ENCODE measurements at regions not wholly inside any gene's neighbourhood (a gene's known extent, or its start where the extent isn't known, plus 50 kb on each side); places are given as distances from the start of the nearest gene placed in this dataset.

DNA sequence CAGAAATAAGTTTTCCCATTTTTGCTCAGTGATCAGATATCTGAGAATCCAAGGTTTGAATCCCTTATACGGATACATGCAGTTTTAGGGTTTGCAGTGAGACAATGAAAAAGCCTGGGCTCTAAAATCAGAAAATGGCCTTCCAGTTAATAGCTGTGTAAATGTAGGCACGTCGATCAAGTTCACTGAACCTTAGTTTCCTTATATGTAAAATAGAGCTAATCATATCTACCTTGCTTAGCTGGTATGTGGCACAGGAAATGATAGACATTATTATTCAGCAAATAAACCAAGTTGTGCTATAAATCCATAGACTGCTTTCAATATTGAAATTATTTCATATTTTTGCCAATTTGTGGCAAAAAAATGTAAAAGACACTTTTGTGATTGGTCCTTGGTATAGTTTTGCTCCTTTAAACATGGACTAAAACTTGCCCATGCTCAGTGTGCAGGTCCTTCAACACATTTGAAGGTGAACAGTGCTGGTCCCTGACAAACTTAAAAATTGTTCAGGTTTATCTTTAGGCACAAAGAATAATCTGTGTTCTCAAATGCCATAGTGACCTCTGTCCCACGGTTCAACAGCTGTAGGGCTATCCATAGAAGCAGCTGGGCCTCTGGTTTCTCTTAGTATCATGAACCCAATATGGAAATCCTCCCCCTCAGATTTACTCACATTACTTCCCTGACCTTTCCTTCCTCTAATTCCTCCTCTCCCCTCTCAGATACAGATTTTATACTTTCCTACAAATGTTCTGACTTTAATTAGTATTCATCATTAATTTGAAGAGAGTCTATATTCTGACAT, 51.0 kb downstream of the CCDC54 start:
- DNase-seq = no peak

DNA sequence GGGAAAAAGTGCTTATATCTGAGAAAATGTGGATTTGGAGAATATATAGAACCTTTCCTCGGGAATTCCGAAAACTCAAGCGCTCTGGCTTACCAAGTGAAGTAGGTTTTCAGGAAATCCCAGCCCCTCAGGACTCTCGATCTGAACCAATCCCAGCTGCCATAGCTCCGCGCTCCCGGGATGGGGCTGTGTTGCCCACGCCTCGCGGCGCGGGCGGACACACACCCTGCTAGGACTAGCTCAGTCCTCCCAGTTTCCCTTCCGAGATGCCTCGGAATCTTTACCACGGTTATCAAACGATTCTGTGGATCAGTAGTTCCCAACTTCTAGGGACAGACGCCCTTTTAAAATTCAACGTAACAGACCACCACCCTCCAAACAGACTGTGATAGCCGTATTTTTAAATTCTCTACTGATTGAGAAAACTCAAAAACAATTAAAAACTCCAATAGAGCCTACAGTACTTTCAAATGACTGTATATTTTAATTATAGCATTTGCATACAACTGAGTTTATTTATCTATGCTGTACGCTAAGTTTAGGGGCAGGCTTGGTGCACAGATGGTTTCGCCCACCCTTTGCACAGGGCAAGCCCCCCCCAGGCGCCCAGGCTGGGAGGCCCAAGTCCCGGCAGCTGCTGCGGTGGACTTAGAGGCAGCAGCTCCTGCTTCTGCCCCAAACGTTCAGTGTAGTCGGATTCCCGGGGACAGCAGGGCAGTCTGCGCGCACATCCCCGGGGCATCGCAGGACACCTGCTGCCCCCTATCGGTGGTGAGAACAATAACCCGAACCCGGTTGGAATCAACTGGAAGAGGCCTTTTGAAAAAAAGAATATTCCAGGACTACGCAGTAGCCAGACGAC, 52.3 kb downstream of the CCDC54 start:
- peak; percentile 69 for DNase-seq

DNA sequence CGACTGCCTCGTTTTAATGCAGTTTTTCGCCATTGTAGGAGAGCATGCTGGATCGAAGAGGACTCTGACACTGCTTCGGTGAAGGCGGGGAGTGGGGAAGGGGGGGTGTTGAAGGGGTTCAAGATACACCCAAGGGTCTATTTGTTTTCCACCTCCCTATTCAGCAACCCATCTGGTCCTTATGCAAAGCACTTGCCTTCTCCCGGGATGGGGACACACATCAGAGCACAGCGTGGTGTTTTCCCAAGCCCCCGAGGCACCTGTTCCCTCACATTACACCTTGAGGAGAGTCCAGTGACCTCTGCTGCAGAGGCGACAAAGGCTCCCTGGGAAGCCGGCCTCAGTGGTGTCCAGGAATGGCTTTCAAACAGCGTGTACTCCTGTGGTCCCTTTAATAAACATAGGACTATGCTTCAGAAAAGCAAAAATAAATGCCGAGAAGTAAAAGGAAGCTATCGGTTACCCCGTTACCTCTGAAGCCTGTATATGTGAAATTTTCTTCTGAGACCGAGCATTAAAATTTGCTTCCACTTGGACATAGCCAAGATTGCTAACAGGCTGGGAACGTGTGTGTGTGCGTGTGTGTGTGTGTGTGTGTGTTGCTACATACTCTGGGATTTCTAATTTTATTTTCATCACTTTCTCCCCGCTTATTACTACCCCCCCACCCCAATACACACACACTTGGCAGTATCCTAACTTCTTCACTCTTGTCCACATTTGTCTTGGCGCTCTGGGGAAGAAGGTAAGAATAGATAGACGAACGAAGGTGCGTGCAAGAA, 53.2 kb downstream of the CCDC54 start:
- no peak for DNase-seq

DNA sequence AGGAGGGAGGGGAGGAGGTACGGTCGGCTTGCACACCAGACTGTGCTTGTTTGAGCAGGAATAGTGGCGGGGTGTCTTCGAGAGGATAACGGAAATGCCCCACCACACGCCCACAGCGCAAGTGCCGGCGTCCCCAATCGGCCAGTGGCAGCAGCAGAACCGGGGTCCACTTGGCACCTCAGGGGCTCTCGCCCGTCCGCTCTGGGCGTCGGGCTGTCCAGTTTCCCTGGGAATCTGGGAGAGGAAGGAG, 53.7 kb downstream of the CCDC54 start:
- no peak for DNase-seq

DNA sequence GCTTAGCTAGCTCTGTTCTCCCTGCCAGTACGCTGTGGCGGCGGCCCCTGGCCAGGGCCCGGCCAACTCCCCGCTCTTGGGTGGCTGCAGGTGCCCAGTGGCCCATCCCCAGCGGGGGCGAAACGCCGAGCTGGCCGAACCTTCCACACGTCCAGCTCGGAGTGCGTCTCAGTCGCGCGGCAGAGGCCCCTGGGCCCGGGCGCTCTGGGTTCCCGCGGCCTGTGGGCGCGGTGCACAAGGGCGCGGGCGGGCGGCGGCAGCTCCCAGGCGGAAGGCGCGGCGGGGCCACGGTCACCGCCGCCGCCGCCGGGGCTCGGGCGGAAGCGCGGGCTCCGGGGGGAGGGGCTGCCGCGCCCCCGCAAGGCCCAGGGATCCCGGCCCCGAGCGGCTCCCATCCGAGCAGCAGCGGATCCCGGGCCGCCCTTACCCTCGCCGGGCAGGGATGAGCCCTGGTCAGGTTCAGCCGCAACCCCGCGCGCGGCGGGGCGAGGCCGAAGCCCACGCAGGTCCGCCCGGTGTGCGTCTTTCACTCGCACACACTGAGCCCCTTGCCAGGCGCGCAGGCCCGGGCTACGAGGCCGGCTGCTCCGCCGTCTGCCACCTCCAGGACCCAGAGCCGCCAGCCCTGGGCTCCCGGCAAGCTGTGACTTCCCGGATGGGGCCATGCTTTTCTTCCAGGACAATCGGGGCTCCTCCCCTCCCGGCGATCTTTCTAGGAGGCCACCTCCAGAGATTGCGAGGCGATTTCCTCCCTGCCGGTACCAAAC, 54.2 kb downstream of the CCDC54 start:
- DNase-seq = no peak

DNA sequence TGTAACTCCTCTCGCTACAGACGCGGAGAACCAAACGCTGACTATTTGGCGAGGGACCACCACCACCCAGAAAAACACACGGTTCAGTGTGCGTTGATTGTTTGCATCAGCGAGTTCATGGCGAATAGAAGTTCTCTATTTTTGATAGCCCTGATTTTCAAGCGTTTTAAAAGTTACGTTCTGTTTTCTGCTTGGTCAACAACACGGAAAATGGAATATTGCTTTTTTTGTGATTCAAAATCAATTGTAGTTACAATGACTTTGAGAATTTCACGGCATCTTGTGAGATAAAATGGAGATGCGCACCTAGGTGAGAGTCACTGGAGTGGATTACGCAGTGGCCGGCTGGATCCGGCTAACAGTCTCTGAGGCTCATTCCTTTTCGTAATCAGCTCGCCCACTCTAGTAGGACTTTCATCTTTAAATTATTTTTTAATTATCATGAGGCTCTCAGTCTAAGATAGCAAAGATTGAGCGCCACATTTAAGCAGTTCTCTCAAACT, 54.8 kb downstream of the CCDC54 start:
- DNase-seq = peak; percentile 28

DNA sequence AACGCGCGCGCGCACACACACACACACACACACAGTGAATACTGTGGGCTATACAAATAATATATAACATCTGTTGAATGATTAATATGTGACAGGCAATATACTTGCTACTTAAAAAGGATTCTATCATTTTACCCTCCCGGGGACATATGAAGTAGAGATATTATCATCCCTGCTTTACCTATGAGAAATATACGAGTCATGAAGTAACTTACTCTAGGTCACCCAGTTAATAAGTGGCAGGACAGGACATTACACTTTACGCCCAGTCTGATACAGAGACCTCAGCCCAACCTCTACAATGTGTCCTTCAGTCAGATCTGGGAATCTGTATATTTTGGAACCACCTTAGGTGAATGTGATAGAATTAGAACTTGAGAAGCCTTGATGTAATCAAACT, 55.4 kb downstream of the CCDC54 start:
- no peak for DNase-seq

DNA sequence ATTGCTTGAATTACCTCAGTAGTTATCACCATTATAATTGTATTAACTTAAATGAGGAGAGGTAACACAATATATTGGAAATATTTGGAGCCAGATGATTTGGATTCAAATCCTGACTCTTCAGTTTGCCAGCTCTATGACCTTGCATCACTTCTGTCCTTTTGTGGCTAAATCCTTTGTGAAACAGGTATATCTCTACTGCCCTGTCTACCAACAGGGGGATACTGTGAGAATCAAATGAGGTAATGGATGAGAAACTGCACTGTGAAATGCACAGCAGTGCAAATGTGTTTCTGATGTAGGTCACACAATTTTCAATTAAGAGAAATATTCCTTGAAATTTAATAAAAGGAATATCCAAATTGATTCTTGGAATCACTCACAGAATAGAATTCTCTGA, 58.8 kb downstream of the CCDC54 start:
- DNase-seq = no peak

DNA sequence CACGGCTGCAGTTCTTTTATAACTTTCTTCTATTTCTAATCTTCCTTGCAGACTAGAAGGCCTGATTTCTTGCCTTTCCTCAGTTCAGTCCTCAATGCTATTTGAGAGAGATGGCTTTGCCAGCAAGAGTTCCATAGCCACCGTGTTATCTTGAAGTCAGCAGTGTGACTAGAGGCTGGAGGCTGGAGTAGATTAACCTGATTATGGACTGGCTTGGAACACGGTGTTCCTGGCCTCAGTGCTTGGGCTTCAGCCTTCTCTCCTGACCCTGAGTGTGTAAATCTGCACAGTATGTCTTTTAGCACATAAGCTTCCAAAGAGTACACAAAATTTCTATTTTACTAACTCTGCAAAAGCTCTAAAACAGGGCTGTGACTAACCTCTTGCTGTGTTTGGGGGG, 61.4 kb downstream of the CCDC54 start:
- DNase-seq = no peak

DNA sequence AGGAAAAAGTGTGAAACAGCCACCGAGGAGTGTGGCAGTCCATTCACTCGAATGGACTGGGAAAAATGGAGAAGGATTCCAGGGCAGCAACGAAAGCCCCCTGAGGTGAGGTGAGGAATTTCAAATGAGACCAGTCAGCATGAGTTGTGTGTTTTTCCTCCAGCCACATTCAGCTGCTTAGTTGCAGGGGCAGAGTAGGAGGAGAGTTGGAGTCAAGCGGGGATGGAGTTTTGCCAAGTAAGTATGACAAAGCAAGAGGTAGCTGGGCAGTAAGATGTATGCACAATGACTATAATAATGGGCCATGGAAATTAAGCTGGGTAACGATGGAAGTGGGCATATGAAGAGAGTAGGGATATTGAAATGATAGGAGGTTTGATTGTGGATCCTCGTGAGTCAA, 64.4 kb downstream of the CCDC54 start:
- no peak for DNase-seq

DNA sequence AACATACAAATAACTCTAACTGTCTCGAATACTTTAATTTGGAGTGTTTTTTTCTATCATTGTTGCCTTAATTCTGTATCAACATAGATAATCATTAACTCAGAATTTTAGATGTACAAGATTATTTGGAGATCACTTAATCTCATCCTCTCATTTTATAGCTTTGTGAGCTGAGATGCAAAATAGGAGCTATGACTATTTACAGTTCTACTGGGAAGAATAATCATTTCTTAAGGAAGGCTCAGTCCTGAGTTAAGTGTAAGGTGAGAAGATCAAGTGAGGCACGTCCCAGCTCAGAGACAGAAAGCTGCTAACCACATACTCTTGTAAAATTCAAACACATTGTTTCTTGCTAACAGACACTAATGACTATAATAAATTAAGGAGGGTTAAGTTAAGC, 66.2 kb downstream of the CCDC54 start:
- DNase-seq = no peak

DNA sequence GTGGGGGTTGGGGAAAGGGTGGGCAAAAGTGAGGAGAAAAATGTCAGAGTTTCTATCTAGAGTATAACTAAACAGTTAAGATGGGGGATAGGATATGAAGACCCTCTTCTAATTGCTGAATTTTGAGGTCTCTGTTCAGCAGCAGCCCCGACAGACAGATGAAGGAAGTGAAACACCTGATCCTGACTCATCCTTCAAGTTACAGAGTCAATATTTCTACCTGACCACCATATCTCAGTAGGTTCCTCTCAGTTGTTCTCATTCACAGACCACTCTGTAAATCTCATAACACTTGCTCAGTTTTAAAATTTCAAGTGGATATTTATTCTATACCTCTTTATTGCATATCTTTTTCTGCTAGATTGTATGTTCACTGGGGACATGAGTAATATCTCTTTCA, 69.5 kb downstream of the CCDC54 start:
- DNase-seq = no peak

DNA sequence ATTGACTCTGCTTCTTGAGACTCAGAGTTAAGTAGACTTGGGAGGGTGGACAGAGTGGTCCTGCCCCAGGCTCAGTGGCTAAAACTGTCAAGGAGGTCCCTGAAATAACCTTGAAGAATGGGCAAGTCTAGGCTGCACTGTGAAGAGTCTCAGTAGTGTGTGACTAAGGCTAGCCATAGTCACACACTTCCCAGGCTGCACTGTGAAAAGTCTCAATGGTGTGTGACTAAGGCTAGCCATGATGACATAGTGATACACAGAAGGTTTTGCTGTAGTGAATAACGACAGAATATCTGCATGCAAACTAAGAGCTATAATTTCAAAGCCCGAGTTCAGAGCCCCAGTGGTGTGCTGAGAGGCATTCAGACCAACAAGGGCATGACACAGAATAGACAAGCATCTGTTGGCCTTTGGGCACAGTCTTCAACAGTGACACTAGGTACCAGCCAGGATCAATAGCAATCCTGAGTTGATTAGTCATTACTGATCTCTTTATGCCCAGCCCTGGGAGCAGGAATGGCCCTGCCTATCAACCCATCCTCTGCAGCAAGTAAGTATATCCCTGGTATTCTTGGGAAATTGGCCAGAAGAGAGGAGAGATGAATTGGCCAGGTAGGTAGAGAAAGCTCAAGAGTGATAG, 72.4 kb upstream of the BBX start:
- no peak for DNase-seq

DNA sequence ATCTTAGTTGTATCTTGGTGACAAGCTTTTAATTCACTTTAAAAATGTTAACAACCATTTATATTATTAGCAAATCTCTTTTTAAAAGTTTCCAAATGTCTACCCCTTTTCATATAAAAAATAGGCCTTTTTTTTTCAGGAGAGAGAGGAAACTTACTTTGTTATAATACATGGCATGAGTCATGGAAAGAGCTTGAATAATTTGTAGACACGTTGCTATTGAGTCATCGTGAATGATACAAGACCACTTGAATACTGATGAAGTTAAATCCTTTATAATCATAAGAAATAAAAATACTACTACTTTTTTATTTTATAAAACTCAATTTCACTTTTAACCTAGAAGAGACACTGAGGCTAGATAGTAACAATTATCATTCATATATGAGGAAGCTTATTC, 70.3 kb upstream of the BBX start:
- DNase-seq = no peak

DNA sequence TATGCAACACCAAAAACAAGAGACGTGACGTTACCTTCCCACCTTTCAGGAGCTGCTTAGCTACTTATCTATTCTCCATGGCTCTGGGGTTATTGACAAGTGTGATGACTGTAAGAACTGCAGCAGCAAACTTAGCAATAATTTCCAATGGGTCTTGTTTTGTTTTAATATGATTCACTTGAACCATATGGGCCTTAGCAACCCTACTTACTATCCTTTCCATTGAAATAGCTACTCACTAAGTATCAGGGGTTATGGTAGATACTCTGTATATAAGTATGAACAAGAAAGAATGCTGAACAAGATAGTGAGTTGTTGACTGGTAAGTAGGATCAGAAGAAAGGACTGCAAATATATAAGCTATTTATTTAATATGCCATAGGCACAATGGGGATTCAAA, 69.3 kb upstream of the BBX start:
- no peak for DNase-seq

DNA sequence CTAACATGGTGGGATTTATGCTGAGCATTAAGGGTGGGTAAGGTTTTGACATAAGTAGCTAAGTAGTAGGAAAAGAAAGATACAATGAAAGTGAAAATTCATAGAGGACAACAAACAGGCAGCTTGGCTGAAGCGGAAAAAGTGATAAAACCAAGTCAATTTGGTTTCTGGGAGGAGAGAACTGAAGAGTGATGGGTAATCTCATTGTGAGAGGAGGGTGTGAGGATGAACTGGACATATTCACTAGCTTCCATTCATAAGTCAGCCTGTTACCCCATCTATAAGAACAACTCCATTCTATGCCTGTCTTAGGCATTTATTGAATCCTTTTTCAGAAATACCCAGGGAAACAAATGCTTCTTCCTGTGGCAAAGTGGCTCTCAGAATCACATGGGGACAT, 67.1 kb upstream of the BBX start:
- DNase-seq = no peak

DNA sequence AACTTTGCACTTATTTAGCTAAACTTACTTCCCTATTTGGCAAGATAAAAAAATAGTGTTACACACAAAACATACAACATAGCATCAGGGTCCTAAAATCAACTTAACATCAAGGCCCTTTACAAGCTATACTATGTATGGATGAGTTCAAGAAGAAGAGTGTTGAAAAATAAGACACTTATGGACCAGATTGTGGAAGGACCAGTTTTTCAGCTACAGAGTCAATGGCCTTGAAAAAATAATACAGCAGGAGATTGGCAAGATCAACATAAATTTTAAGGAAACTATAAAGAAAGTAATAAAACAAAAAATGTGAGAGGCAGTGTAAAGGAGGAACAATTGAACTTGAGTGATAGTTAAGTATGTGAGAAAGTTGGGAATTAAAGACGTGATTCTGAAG, 66.3 kb upstream of the BBX start:
- DNase-seq = no peak

DNA sequence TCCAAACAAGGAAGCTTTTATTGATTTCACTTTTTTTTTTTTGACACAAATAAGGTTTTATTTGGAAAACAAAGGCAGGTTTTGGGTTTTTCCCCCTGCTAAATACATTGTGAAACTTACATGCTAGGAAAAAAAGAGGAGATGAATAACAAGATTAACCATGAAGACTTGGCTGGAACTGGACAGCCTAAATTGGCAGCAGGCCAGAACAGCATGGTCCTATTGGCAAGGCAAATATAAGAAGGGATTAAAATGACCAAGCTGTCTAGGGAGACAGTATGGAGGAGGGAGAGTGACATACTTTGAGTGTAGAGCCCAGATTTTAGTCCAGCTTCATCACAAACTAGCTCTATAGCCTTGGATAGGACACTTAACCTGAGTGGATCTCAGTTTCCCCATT, 63.9 kb upstream of the BBX start:
- no peak for DNase-seq

DNA sequence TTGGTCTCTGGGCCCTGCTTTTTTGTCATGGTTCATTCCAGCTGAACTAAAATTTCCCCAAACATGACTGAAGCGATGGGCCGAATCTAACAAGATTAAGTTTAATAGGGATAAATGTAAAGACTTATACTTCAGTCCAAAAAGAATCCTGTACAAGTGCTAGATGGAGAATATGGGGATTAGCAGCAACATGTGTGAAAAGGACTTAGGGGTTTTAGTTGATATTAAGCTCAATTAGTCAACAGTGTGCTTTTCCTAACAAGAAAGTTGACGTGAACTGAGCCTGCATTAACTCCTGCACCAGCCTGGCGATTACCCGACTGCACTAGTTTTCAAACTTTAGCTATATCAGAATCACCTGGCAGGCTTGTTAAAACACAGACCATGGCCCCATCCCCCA, 61.0 kb upstream of the BBX start:
- DNase-seq = peak; percentile 96

DNA sequence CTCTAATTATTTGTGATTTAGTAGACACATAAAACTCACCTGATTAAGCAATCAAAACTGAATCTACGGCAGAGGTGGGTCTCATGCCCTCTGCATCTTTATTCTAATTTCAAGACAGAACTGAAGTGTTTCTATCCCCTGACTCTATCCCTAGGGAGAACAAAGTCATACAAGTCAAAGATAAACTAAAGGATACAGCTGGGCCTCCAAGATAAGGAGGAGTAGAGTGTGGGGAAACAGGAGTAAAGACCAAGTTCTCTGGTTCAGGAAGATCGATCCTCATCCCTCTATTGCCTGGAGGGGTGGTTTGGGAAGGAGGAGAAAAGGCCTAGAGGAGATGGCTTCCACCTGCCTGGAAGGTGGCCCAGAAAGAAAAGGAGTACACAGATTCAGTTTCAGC, 58.7 kb upstream of the BBX start:
- no peak for DNase-seq

DNA sequence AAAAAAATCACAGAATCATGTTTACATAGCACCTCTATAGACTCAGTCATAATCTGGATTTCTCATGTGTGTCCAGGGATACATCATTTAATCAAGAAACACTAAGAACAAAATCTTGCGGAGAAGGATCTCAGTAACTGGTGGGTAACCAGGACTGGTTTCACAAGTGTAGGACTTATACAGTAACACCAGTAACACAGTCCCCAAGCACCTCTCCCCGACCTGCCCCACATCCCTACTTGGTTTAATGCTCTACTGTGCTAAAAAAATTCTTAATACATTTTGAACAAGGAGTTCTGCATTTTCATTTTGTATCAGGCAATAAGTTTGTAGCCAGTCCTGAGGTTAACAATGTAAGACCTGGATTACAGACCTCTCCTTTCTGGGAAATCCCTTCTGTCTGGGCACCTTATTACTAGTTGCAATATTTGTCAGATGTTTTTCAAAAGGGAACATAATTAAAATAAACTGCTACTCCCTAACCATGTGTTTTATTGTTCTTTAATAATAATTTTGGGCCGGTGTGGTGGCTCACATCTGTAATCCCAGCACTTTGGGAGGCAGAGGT, 57.6 kb upstream of the BBX start:
- DNase-seq = no peak

DNA sequence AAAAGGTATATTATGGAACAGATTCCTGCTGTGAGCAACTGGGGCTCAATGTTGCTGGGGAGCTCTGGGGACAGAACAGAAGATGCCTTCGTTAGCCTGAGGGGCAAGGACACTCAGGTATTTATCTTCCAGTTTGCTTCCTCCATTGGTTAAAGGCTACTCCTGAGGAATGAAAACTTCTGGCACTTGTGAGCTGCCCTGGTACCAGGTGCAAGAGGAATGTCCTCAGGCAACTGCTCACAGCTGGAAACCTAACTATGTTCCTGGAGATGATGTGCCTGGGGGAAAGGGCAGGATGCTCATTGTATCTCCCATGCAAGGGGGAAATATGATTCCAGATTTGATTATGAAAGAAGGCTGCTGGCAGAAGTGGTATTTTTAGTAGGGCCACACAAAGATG, 54.0 kb upstream of the BBX start:
- no peak for DNase-seq

Measured in NCI-H524 treated with DMSO at 0.1 percent for 48 hours (cell line).